NCI-H2107 treated with DMSO at 0.1 percent for 48 hours (cell line): ENCODE measurements at regions not wholly inside any gene's neighbourhood (a gene's known extent, or its start where the extent isn't known, plus 50 kb on each side); places are given as distances from the start of the nearest gene placed in this dataset.

Source experiments
- DNase-seq: peaks from one replicate; lab custom pipeline; 2025; ENCODE audit not compliant: unreplicated experiment; lab: John Stamatoyannopoulos, UW

DNA sequence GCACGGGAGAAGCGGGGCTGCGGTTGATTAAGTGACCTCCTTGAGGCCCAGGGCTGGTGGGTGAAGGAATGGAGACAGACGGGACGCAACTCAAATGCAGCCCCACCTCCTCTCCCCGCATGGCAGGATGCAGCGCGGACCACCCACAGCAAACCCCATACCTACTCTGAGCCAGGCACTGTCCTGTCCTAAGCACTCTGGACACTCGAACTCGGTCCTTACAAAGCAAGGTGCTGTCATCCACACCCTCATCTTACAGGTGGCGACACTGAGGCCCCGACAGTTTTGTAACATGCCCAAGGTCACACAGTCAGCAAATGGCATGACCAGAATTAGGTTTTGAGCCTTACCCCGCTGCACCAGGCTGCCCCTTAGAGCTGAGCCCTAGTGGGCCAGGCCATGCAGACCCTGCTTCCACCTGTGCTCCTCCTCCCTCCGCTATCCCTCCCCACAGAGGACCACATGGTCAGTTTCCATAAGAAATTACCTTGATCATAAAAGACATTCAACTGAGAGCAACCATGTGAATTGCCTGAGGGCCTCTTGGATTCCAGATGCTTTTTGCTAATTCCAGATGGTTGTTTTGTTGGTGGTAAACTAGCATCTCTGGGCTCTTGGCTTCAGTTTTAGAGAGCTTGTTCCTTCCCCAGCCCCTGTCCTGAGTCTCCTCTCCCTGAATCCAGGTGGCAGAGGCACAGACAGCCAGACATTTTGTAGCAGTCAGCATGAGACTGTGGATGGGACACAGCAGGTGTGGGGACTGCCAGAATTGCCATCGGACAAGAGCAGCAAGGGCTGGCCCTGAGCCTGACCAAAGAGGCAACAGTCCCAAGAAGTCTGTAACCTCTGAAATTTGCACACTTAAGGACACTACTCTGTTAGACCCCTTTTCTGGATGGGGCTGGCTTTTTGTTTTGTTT lies 171.9 kb upstream of the PMEPA1 start:
- no peak for DNase-seq

DNA sequence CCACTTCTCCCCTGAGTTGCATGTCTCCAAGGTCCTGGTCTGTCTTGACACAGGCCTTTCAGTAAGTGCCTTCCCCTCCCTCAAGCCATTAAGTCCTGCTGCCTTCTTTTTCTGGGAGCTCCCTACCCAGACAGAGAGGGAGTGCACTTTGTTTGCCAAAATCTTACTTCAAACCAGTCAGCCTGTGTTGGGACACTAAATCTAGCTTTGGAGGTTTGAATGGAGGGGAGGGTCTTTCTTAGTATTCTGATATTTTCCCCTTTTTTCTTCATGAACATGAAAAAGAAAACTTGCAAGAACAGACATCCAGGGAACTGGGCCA lies 170.7 kb upstream of the PMEPA1 start:
- no peak for DNase-seq

DNA sequence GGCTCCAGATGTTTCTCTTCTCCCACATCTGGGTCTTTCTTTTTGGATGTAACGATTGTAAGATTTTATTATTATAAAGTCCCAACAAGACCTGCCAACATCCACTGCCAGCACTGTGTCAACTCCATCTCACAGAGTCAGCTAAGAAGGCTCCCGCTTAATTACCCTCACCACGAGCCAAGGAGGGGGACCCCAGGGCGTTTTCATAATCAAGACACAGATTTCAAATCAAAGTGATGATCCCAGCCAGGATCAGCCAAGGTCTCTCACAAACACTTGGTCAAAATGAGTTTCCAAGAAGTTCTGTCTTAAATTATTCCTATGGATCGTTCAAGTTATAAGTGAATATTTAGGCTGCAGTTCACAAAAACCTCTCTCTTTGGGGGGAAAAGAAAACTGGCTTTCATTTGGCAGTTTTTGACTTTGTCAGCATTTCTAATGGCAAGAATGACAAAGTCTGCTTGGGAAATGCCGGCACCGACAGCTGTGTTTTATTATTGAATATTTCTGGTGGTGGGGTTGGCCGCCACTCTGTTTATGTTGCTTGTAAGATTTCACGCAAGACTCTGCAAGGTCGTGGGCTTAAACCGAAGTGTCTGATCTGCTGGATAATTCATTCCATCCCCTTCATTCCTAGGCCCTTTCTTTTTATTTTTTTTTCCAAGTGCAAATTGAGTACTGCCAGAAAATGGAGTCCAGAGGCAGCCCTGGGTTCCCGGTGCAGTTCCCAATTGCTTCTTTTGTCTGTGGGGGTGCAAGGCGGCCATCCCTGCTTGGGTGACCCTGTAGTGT lies 170.2 kb upstream of the PMEPA1 start:
- no peak for DNase-seq

DNA sequence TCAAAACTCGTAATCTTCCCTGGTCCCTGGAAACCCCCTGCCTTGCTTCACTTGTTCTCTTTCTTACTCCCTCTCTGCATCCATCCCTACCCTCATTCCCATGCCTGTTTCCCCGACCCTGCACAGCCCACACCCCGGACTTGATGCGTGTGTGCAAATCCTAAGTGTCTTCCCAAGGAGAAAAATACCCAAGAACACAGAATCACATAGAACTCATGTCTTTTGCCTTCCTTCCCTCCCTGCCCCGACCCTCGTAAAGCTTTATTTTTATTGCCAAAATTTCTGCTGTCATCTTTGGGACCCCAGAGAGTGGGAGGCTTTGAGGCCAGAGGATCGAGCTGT lies 169.6 kb upstream of the PMEPA1 start:
- no peak for DNase-seq

DNA sequence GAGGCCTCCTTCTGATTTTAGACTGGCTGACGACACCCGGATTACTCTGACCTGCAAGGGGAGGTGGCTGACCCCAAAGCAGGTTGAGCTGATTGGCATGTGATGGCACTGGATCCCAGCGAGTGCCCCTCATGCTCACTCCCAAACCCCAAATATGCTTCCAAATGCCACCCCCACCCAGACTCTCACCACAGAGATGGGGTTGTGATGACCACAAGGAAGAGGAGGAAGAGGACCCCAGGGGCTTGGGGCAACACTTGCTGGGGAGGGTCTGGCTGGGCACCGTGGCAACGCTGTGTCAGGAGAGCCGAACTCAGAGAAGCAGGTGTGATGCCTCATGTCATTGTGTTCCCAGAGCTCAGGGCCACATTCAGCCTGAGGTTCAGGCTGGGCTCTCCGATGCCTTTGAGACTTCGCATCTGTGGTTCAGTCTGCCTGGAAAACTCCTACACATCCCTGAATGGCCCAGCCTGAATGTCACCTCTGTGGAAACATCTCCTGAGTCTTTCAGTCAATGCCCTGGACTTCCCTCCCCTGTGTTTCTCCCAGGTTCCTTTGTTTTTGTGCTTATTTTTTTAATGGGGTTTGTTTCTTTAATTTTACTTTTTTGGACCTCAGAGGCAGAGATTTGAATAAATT lies 169.1 kb upstream of the PMEPA1 start:
- DNase-seq = no peak

DNA sequence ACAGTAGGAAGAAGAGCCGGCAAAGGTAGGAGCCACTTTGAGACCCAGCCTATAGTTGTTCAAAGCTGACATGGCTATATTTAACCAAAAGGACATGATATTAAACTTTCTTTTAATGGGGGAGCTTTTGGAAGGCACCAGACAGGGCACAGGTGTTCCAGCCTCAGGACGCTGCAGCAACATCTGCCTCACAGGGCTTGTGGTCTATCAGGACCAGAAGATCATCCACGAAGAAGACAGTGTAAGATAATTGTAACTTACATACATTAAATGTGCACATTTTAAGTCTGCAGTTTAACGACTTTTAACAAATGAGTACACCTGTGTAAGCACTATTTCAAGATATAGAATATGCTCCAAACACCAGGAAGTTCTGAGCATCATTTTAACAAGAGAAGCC lies 168.2 kb upstream of the PMEPA1 start:
- no peak for DNase-seq

DNA sequence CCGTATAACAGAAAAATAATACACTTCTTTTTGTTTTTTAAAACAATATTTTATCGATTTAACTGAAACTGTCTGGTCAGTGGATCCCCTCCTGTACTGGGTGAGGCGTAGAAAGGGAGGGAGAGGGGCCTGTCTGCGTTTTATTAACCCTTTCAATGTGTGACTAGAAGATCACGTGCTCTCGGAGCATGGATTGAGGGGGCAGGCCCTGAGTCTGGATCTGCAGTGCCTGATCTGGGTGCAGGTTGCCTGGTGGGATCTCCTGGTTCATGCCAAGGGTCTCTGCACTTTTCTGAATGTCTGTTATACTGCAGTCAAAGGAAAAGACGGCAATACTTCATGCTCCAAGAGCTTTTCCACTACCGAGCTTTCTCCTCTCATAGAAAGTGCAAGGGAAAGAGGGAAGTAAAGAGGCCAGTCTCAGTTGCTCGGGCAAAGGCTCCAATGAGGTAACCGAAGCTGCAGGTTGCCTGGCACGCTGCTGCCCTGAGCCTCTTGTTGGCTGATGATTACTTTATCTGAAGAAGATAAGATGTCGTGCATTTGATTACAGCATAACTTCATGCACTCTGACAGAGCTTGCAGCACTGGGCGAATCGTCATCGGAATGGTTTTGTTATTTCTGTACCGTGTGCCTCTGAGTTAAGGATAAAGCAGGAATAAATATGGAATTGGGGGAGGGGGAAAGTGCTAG lies 167.5 kb upstream of the PMEPA1 start:
- DNase-seq = no peak

DNA sequence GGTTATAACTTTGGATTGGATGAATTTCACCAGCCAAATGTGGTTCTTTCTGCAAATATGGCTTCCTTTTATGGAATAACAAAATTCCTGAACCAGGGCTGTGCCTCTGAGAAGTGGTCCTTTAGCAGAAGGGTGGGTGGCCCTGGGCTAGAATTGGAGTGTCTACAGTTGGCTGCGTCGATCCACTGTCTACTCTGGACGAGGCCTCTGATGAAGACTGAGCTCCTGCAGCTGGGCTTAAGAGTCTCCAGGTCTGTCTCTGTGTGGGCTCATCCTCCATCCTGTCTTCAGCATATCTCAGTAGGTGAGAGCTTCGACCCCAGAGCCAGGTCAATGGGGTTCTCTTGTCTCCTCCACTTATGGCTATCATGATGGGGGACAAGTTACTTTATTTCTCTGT lies 166.3 kb upstream of the PMEPA1 start:
- DNase-seq = no peak

DNA sequence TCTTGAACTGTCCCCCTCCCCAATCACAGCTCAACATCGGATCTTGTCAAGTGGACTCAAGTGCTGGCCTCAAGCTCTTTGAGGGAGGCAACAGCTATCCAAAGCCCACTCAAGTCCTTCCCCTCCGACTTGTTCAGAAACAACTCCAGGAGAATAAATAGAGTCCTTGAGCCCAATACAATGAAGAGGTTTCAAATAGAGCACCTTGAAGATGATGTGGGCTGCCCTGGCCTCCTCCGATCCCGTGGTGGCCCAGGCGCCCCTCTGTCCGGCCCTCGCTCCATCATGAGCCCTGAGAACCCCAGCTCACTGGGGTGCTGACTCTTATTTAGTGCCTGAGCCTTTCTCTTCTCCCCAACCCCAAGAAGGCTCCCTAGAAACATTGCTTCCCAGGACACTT lies 164.3 kb upstream of the PMEPA1 start:
- DNase-seq = no peak

DNA sequence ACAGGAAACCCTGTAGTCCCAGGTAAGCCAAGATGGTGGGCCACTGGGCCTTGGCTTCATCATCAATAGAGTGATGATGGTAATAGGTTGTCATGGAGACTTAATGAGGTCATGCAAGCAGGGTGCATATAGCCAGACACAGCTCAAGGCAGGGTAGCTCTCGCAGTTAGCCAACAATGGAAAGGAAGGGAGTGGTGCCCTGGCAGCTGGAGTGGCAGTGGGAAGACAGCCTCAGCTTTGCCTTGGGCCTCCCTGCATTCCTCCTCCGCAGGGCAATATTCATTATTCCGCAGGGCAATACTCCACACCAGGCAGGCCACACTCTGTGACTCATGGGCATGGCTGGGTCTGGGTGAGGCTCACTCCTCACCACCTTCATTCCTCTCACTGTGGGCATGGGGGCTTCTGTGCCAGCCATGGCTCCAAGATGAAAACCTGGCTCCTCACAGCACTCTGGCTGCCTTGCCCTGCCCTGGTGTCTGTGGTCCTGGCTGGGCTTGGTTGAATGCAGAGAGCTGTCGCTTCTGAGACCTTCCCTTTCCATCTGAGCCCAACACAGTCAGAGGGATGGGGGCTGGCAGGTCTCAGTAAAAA lies 163.1 kb upstream of the PMEPA1 start:
- DNase-seq = no peak

DNA sequence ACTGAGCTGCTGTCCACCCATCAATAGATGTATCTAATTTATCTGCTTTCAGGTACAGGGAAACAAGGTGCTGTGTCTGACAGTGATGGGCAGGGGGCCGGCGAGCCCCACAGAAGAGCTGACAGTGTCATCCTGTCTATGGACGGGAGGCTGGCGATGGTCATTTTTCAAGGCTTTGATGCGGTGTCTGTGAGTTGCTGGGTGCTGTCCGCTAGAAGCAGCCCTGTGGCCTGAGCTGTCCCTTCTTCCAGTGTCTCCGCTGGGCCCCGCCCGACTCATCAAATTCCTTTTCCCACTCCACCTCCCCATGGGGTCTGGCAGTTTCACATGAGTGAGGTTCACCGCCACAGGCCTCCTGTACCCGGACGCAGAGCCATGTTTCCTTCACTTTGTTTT lies 161.4 kb upstream of the PMEPA1 start:
- no peak for DNase-seq

DNA sequence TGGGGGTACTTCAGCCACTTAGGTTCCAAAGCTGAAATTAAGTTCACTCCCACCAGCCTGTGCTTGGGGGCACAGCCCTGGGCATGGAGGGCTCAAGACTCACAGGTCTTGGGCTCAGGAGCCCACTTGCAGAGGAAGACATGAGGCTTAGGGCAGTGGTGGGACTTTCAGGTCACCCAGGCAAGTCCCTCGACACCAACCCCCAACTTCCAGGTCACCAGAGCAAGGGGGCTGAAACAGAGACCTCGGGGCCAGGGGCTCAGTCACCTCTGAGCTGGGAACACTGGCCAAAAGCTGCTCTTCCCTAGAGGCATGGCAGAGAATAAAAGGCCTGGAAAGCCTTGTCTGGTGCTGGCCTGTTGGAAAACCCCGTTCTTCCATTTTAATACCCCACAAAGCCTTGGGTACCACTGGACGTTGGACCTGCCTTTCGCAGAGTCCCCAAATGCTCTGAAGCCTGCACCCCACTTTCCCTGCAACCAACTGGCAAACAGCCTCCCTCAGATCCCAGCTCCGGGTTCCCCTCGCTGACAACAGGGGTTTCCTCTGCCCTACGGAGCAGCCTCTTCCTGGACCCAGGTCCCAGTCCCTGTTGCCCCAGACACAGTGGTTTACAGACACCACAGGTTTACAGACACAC lies 160.9 kb upstream of the PMEPA1 start:
- DNase-seq = no peak

DNA sequence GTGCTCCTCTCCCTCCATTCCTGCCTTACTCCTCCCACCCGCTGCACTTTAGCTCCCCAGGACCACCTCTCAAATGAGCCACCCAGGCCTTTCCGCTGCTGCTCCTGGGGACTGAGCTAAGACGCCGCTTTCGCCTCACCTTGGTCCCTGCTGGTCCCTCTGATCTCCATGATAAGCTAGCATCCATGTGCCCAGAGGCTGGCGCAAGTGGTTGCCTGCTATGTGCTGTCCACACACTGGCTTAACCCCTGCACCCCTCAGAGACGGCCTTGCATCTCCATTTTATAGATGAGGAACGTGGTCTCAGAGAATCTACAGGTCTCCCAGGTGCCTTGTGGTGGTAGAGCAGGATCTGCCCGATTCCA lies 160.1 kb upstream of the PMEPA1 start:
- no peak for DNase-seq

DNA sequence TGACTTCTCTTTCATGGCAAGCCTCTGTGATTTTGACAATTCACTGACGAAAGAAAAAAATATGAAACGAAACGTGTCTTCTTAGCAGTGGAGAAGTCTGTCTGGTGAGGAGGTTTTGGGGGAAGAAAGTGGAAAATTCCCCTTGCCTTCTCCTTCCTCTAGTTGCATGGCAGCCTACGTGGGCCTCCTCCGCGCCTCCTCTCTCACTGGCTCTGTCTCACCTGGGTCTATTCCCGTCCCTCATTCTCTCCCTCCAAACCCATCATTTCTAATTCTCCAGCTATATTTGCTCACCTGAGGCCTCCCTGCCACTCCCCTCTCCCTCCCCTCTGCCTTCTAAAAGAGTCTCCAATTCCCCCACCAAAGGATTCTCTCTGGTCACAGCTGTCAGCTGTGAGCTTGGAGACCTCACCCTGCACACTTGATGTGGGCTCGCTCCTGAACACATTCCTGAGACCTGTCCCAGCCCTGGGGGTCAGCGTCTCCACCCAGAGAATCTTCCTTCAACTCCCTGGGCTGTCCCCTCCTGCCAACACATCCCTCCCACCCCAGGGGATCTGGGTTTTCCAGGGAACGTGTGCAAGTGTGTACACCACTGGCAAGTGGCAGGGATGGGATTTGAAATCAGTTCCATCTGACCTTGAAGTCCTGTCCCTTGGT lies 159.6 kb upstream of the PMEPA1 start:
- DNase-seq = no peak

DNA sequence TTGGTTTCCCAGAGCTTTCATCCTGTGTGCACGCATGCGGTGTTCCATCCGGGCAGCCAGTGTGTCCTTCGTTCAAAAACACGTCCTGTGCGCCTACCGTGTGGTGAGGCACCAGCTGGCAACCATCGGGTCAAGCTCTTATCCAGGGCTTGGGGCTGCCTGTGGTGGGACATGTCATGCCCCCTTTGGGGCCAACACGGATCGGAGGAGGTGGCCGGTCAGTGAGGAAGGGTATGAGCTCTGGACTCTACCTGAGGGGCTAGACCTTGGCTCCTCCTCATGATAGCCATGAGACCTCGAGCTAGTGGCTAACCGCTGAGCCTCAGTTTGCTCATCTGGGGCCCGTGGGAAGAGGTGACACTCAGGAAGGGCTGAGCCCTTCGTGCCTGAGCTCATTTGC lies 158.5 kb upstream of the PMEPA1 start:
- DNase-seq = no peak

DNA sequence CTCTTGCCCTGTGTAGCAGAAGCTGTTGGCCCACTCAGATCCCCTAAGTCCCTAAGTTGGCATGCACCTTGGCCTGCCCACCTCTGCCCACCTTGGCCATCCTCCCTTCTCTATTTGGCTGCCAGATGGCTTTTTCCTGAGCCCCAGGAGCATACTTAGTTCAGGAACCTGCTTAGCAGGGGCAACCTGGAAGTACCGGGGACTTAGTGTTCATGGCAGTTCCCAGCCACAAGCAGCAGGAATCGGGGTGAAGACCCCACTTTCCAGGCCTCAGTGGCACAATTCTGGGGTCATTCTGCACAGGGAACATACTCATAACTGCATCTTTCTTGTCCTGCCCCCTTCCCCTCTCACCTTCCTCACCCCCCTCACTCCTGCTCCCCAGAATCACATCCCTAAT lies 158.0 kb upstream of the PMEPA1 start:
- DNase-seq = no peak

DNA sequence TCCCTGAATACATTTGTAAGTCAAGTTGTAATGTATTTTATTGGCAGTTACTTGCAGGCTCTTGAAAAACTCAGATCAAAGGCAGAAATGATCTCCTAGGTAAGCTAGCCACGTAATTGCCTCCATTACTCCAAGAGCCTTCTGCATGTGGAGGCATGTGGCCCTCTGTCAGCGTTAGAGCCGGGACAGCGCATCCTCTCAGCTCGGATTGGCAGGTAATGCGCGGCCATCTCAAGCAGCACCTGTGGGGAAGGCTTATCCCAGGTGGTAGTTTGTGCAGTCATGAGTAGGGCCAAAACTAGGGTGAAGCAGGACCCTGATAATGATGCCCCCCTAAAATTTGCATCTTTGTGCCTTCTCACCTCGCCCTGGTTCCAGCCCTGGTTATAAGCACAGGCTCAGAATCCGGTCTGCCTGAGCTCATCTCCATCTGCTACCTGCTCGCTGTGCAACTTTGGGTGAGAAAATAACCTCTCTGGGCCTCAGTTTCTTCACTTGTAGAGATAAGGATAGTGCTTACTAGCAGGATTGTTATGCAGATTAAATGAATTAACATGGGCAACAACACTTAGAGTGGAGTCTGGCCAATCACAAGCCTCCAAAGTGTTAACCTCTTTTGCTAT lies 157.5 kb upstream of the PMEPA1 start:
- no peak for DNase-seq

DNA sequence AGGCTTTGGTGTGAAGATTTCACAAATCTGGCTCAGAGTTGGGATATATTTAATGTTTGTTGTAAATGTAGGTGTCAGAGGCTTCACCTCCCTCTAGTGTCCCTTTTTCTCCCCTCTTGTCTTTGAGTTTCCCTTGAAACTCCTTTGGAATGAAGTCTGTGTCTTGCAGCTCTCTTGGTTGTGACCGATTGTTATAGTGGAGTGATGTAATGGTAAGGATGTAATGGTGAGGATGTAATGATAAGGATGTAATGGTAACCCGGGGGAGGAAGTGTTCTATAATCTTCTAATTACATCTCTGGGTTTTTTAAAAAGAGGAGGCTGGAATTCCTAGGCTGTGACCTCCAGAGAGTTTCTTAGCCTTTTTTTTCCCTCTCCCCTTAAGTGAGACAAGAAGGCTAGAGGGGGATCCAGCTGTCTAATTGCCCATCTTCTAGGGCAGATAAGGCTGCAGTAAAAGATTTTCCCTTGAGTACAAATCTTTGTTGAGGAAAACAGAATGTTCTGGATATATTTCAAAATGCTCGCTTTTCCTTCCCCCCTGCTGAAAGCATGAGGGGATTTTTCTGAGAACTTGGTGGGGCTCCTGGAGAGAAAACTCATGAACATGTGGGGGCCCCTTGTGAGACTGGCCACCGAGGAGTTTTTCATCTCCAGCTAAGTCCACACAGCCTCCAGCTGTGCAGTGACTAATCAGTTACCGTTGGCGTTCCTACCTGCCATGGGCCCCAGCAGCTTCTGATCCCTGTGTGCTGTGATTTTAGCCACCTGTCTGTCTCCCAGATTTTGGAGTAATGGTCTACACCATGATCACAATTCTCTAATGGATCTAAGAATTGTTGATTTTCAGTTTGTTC lies 156.7 kb upstream of the PMEPA1 start:
- DNase-seq = no peak

DNA sequence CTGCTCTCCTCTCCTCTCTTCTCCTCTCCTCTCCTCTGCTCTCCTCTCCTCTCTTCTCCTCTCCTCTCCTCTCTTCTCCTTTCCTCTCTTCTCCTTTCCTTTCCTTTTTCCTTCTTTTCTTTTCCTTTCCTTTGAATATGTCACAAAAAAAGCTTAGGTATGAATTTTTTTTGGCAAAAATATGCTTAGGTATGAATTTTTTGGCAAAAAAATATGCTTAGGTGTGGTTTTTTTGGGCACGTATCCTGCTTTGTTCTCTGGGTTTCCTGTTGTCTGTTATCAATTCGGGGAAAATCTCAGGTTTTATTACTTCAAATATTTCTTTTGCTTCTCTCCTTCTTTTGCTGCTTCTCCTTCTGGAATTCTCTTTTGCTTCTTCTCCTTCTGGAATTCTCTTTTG lies 155.5 kb upstream of the PMEPA1 start:
- DNase-seq = no peak
